ENCODE measurements at regions not wholly inside any gene's neighbourhood (a gene's known extent, or its start where the extent isn't known, plus 50 kb on each side); places are given as distances from the start of the nearest gene placed in this dataset.
"Not testable (repeated sequence)": the region's sequence is repeated elsewhere in the genome, so short reads cannot be mapped to it uniquely, and the experiment has no call there.

DNA sequence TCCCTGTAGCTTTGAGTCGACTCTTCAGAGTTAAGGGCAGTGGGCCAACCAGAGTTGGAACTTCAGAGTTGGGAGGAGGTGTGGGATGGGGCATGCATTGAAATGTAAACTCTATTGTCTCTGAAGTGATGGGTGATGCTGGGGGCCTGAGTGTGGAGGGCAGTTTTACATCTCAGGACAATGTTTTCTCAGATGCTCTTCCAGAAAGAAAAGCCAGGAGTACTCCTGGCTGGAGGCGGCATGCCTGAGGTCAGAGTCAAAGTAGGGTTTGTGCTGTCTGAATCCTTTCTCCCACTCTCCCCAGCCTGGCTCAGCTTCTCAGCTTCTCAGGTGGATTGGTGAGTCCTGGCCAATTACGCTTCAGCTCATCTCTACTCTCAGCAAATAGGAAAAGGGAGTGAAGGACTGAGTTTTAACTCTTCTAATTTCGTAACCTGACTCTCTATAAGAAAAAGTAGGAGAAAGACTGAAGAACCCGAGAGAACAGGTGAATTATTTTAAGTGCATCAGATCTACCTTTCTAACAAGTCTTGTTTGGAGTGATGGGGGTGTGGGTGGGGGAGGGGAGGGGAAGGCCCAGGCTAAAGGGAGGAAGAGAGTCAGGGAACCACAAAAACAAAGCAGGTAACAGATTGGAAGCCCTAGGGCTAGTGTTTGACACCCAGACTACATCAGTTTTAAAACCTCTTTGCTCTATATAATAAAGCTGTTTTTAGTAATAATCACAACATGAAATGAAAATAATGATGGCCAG lies 107.5 kb upstream of the PELI1 start:
- DNase-seq (ENCODE audit: low read depth), result no peak

GRCh38 chr2:64252251-64252978 lies 108.2 kb upstream of the PELI1 start:
- not testable (repeated sequence) for DNase-seq (ENCODE audit: low read depth)

- DNase-seq (ENCODE audit: low read depth), result not testable (repeated sequence)
Measured at GRCh38 chr2:64253421-64253820, 109.2 kb upstream of the PELI1 start.

DNA sequence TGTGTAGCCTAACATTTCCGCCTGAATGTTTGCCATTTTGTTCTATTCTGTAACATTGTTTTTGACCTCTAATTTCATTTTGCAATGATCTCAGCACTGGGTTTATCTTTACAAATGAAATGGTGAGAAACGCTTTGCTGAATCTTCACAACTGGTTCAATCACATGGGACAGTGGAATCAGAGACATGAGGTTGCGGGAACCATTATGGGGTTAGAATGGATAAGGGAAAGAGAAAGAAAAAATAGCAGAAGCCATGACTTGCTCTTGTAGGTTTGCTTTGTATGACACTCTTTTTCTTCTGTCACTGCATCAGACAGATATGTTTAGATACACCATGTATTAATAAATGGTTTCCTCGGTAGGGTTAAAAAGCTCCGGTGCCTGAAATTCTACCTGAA lies 114.3 kb upstream of the PELI1 start:
- no peak for DNase-seq (ENCODE audit: low read depth)

GRCh38 chr2:64259312-64259711 lies 115.1 kb upstream of the PELI1 start:
- DNase-seq (ENCODE audit: low read depth), result no peak

- no peak for DNase-seq (ENCODE audit: low read depth)
Measured at GRCh38 chr2:64260093-64260803, 116.0 kb upstream of the PELI1 start.

- no peak for DNase-seq (ENCODE audit: low read depth)
Measured at GRCh38 chr2:64260817-64261216, 116.6 kb upstream of the PELI1 start.

GRCh38 chr2:64262071-64262470 lies 117.9 kb upstream of the PELI1 start:
- DNase-seq (ENCODE audit: low read depth), result no peak

GRCh38 chr2:64262816-64263215 lies 118.6 kb upstream of the PELI1 start:
- no peak for DNase-seq (ENCODE audit: low read depth)

DNA sequence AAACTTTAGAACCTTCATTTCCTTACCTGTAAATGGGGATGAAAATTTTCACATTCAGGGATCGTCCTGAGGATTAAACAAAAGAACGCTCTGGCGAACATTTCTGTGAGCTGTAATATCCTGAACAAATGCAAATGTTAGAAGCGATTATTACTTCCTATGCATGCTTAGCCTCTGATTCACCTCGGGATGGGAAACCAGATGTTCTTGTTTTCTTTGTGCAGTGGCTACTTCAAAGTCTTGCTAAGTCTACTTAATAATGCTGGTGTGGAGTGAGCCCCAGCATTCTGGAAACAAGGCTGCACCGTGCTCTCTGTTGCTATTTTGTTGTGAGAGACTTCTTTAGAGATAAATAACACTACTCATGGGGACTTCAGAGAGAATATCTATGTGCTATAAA lies 119.1 kb upstream of the PELI1 start:
- no peak for DNase-seq (ENCODE audit: low read depth)

DNA sequence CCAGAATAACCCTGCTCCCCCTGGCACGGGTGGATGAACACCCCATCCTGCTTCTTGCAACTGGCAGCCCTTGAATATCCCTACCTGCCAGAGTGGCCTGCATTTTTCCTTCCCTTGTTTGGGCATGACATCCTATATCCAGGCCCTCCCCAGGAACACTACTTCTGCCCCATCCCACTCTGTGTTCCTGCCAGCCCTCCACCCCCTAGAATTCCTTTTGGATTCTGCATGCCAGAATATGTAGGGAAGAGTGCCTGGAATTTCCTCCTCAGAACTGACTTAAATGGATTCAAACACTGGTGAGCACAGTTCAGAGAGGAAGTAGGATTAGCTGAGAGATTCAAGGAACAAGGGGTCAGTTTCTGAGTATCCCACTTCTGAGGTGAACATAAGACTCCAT lies 123.5 kb upstream of the PELI1 start:
- no peak for DNase-seq (ENCODE audit: low read depth)

- DNase-seq (ENCODE audit: low read depth), result no peak
Measured at GRCh38 chr2:64268330-64269048, 124.3 kb upstream of the PELI1 start.

DNA sequence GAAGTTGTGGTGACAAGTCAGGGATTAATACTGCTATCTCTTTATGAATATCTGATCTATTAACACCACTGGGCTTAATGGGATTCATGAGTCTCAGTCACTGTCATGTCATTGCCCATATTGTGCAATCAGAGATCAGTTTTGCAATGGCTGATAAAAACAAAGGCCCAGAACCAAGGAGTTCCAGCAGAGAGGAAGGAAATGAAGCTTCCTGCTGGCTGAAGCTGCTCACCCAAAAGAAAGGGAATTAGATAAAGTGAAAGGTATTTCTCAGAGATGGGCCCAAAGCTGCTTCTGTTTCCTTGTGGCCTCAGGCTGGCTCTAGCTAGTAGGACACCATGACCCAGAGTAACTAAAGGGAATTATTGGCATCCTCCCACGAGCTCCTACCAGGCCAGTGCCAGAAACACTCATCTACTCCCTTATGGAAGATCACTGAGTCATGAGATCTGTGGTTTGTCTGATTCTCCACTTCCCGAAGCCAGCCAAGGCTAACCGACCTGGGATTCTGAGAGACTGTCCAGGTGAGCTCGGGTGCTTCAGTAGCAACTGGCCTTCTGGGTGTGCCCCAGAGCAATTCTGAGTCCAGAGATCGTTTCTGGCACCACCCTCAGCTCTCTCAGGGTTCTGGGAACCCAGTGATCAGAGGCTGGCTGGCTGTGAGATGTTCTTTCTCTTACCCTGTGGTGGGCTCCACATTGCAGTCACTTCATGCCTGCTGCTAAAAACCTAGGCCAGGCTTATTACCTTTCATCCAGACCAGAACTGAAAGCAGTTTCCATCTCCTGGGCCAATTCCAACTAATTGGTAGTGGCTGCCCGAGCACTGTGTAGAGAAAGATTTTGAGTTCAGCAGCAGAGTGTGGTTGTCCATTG lies 129.5 kb upstream of the PELI1 start:
- DNase-seq (ENCODE audit: low read depth), result no peak

- DNase-seq (ENCODE audit: low read depth), result no peak
Measured at GRCh38 chr2:64274399-64275173, 130.4 kb upstream of the PELI1 start.

GRCh38 chr2:64275174-64275466 lies 130.9 kb upstream of the PELI1 start:
- no peak for DNase-seq (ENCODE audit: low read depth)

GRCh38 chr2:64276417-64277095 lies 132.3 kb upstream of the PELI1 start:
- no peak for DNase-seq (ENCODE audit: low read depth)

GRCh38 chr2:64277101-64277849 lies 133.1 kb upstream of the PELI1 start:
- DNase-seq (ENCODE audit: low read depth), result no peak

DNA sequence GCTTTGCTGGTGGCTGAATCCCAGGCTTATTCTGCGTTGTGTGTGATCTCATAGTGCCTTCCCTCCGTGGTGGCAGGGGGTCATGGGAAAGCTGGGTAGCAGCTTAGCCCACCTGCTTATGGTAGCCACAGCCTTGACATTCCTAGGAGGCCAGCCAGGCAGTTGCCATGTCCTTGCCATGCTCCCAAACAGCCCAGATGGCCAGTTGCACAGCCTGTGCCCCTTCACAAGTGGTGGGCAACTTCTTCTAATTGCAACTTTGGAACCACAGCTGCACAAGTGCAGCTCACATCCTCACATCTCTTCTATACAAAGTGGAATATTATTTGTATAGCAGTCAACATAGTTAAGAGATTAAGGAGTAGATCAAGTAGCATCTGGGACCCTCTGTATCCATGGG lies 136.6 kb upstream of the PELI1 start:
- not testable (repeated sequence) for DNase-seq (ENCODE audit: low read depth)

- no peak for DNase-seq (ENCODE audit: low read depth)
Measured at GRCh38 chr2:64283006-64283570, 138.9 kb upstream of the PELI1 start.
